Keratinocyte (primary cell): ENCODE measurements at regions not wholly inside any gene's neighbourhood (a gene's known extent, or its start where the extent isn't known, plus 50 kb on each side); places are given as distances from the start of the nearest gene placed in this dataset.

Experiments
- DNase-seq: peaks from one replicate; pipeline ENCODE4 v3.0.0-alpha.2; 2011; ENCODE audit warnings: low read depth, missing footprints, low spot score
- FAIRE-seq: peaks from 2 replicates; lab custom pipeline; 2011; peaks lifted over from hg19 to GRCh38; lab: Jason Lieb, UNC
- H2AFZ ChIP-seq: 2 replicates; pipeline ENCODE4 v1.6.0; 2012; ENCODE audit warnings: low read length, control low read depth, inconsistent platforms; ENCODE audit not compliant: control insufficient read depth
- H3K27ac ChIP-seq: 2 replicates; pipeline ENCODE4 v1.5.1; 2011; ENCODE audit warnings: low read length; ENCODE audit not compliant: control insufficient read depth, insufficient read depth
- H3K27me3 ChIP-seq: 3 replicates; pipeline ENCODE4 v1.6.0; 2011; ENCODE audit warnings: low read length; ENCODE audit not compliant: control insufficient read depth, insufficient read depth; ENCODE audit errors: extremely low read depth
- H3K36me3 ChIP-seq, 2 experiments: 2 replicates in 1 of 2; 3 replicates in 1 of 2; pipeline ENCODE4 v1.5.1; 2011; ENCODE audit warnings: low read length in 2 of 2, mild to moderate bottlenecking in 1 of 2; ENCODE audit not compliant: control insufficient read depth in 2 of 2, insufficient read depth in 2 of 2; ENCODE audit errors: extremely low read depth in 1 of 2
- H3K4me1 ChIP-seq: 3 replicates; pipeline ENCODE4 v1.5.1; 2011; ENCODE audit warnings: low read length; ENCODE audit not compliant: control insufficient read depth, insufficient read depth; ENCODE audit errors: extremely low read depth
- H3K4me2 ChIP-seq: 3 replicates; pipeline ENCODE4 v1.6.0; 2011; ENCODE audit warnings: low read depth, low read length; ENCODE audit not compliant: control insufficient read depth, insufficient read depth; ENCODE audit errors: extremely low read depth
- H3K4me3 ChIP-seq, 3 experiments: fragments of 200-600 bp in 1 of 3; sonication (generic) in 1 of 3; 2 replicates in 2 of 3; 3 replicates in 1 of 3; pipeline ENCODE4 v1.5.1; 2011 to 2016; ENCODE audit warnings: low read length in 3 of 3, mild to moderate bottlenecking in 3 of 3, control low read depth in 2 of 3, inconsistent platforms in 1 of 3, low read depth in 1 of 3, mixed read lengths in 1 of 3, mixed run types in 1 of 3, moderate library complexity in 1 of 3; ENCODE audit not compliant: control insufficient read depth in 2 of 3, insufficient read depth in 2 of 3; ENCODE audit errors: extremely low read depth in 1 of 3
- H3K79me2 ChIP-seq: 2 replicates; pipeline ENCODE4 v1.6.0; 2012; ENCODE audit warnings: low read length; ENCODE audit not compliant: control insufficient read depth, insufficient read depth
- H3K9ac ChIP-seq: 3 replicates; pipeline ENCODE4 v1.6.0; 2011; ENCODE audit warnings: low read length; ENCODE audit not compliant: control insufficient read depth, insufficient read depth; ENCODE audit errors: extremely low read depth
- H3K9me1 ChIP-seq: 3 replicates; pipeline ENCODE4 v1.6.0; 2011; ENCODE audit warnings: low read length; ENCODE audit not compliant: control insufficient read depth, insufficient read depth; ENCODE audit errors: extremely low read depth
- H3K9me3 ChIP-seq: 2 replicates; pipeline ENCODE4 v1.5.1; 2012; ENCODE audit warnings: low read depth, low read length; ENCODE audit not compliant: control insufficient read depth
- H4K20me1 ChIP-seq: 3 replicates; pipeline ENCODE4 v1.6.0; 2011; ENCODE audit warnings: low read length; ENCODE audit not compliant: control insufficient read depth, insufficient read depth; ENCODE audit errors: extremely low read depth
- EZH2 ChIP-seq: IDR thresholded peaks from one replicate; pipeline ENCODE4 v1.6.1; 2012; ENCODE audit warnings: inconsistent platforms, mild to moderate bottlenecking, low read length, moderate library complexity
- dilution Hi-C: fragments of 300-500 bp; cut with MboI; formaldehyde crosslinking; loops from one replicate; pipeline ENCODE4 v1.7.0; 2020; ENCODE audit warnings: low sequenced_read_pairs; ENCODE audit not compliant: extremely low pct_ligation_motif_present
- TF ChIP-seq, protein P1 (sequence below), 3 experiments: IDR thresholded peaks in 1 of 3; conservative IDR thresholded peaks in 1 of 3; optimal IDR thresholded peaks in 1 of 3; 2 replicates in 2 of 3; 3 replicates in 1 of 3; pipeline versions ENCODE3 to v1.5.1; 2011; ENCODE audit warnings: low read length in 3 of 3, mild to moderate bottlenecking in 3 of 3, moderate library complexity in 2 of 3, control low read depth in 1 of 3, inconsistent platforms in 1 of 3; ENCODE audit not compliant: insufficient read depth in 2 of 3; ENCODE audit errors: extremely low read depth in 1 of 3

DNA sequence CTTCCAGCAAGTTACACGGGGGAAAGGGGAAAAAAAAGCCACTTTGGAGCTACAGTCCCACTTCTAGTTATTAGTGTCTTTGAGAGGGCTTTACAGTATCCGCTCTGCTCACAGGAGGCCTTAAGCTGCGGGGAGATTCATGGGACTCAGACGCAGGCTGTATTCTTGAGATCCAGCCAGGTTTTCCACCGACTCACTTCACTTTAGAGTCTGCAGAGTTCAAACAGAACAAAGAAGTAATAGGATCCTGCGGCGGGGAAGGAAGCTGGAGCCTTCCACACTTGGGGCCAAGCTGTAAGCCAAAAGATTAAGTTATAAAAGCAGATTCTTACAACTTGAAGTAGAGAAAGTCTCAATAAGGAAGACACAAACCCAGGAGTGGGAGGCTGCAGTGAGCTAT, 60.2 kb upstream of the FAM174B start:
- Histone ChIP-seq H3K27me3 (peaks cover 3% of the 10 kb centered on the region), H3K27ac (no peak overlapping the region), H2AFZ (no peak overlapping the region), H3K9me3 (no peaks in the 10 kb centered on the region), H3K9me1 (no peaks in the 10 kb centered on the region), H3K4me1 (peaks cover 6% of the 10 kb centered on the region), H3K4me3 (no peak overlapping the region), H3K36me3 (no peaks in the 10 kb centered on the region), H4K20me1 (no peaks in the 10 kb centered on the region), H3K4me2 (no peak overlapping the region), H3K9ac (no peak overlapping the region), H3K79me2 (no peaks in the 10 kb centered on the region)
- dilution Hi-C loops: no loop called here
- no peak for FAIRE-seq
- TF ChIP-seq, protein P1, sequence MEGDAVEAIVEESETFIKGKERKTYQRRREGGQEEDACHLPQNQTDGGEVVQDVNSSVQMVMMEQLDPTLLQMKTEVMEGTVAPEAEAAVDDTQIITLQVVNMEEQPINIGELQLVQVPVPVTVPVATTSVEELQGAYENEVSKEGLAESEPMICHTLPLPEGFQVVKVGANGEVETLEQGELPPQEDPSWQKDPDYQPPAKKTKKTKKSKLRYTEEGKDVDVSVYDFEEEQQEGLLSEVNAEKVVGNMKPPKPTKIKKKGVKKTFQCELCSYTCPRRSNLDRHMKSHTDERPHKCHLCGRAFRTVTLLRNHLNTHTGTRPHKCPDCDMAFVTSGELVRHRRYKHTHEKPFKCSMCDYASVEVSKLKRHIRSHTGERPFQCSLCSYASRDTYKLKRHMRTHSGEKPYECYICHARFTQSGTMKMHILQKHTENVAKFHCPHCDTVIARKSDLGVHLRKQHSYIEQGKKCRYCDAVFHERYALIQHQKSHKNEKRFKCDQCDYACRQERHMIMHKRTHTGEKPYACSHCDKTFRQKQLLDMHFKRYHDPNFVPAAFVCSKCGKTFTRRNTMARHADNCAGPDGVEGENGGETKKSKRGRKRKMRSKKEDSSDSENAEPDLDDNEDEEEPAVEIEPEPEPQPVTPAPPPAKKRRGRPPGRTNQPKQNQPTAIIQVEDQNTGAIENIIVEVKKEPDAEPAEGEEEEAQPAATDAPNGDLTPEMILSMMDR (optimal IDR thresholded peaks at IDR 0.05 in 1 of 3, IDR thresholded peaks at IDR 0.05 in 1 of 3, conservative IDR thresholded peaks at IDR 0.05 in 1 of 3; ENCODE audit: extremely low read depth in 1 of 3, insufficient read depth in 2 of 3, low read length in 3 of 3): no peak
- no peak for TF ChIP-seq EZH2
- DNase-seq: no peak

DNA sequence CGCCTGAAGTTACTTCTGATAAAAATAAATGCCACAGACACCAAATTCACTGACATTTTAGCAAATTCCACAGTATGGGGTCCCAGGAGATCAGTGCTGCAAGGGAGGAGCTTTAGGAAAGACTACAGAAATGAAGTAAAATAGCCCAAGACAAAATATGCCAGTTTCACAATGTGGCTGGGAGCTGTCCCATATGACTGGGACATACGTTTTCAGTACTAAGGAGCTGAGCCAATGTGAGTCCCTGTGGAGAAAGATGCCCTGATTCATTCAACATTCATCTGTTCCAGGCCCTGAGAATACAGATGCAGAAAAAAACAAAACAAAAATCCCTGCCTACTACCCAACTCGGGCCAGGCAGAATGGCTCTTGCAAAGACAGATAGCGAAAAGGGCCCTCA, 63.4 kb upstream of the FAM174B start:
- no peaks in the 10 kb centered on the region for H4K20me1 ChIP-seq
- peaks cover 5% of the 10 kb centered on the region for H3K4me1 ChIP-seq
- dilution Hi-C loops: no loop called here
- H3K27me3 ChIP-seq: peaks cover 3% of the 10 kb centered on the region
- H3K79me2 ChIP-seq: no peaks in the 10 kb centered on the region
- no peaks in the 10 kb centered on the region for H3K36me3 ChIP-seq
- H3K9ac ChIP-seq: no peak overlapping the region
- H3K4me2 ChIP-seq: no peak overlapping the region
- no peak overlapping the region for H3K27ac ChIP-seq
- no peaks in the 10 kb centered on the region for H3K9me1 ChIP-seq
- H2AFZ ChIP-seq: no peak overlapping the region
- H3K9me3 ChIP-seq: no peaks in the 10 kb centered on the region
- DNase-seq (no peak), FAIRE-seq (no peak)
- no peak overlapping the region for H3K4me3 ChIP-seq
- no peak for TF ChIP-seq EZH2

DNA sequence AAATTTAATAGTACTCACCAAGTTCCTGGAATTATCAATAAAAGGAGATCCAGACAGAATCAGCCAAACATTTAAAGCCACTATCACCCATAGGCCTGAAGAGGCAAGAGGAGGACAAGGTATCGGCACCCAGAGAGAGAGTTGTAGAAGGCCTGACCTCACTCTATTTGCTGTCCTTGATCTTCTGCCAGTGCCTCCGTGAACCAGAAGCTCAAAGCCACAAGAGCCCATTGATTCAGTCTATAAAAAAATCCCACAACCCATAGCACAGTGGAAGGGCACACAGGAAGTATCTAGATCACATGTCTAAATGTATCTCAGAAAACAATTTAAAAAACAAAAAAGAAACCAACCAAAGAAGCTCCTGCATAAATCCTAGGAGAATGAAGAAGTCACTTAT, 68.6 kb upstream of the FAM174B start:
- no peak overlapping the region for H3K4me3 ChIP-seq
- no peak overlapping the region for H2AFZ ChIP-seq
- no peaks in the 10 kb centered on the region for H3K9me3 ChIP-seq
- no peaks in the 10 kb centered on the region for H3K27me3 ChIP-seq
- no peaks in the 10 kb centered on the region for H3K36me3 ChIP-seq
- H4K20me1 ChIP-seq: no peaks in the 10 kb centered on the region
- H3K9me1 ChIP-seq: no peaks in the 10 kb centered on the region
- no peak overlapping the region for H3K9ac ChIP-seq
- DNase-seq (no peak), FAIRE-seq (no peak)
- H3K27ac ChIP-seq: no peak overlapping the region
- H3K4me2 ChIP-seq: no peak overlapping the region
- TF ChIP-seq, protein P1 (optimal IDR thresholded peaks at IDR 0.05 in 1 of 3, IDR thresholded peaks at IDR 0.05 in 1 of 3, conservative IDR thresholded peaks at IDR 0.05 in 1 of 3; ENCODE audit: extremely low read depth in 1 of 3, insufficient read depth in 2 of 3, low read length in 3 of 3): no peak
- no peak for TF ChIP-seq EZH2
- no peaks in the 10 kb centered on the region for H3K4me1 ChIP-seq
- dilution Hi-C loops: no loop called here
- no peaks in the 10 kb centered on the region for H3K79me2 ChIP-seq
